ENCODE measurements at regions not wholly inside any gene's neighbourhood (a gene's known extent, or its start where the extent isn't known, plus 50 kb on each side); places are given as distances from the start of the nearest gene placed in this dataset.

GRCh38 chr14:97046967-97047366 is 249.8 kb downstream of the VRK1 start:
- TF ChIP-seq POLR2A (IDR thresholded peaks at IDR 0.05) (no peak), POLR2AphosphoS5 (IDR thresholded peaks at IDR 0.05) (no peak)

Measured in suprapubic skin (tissue), 4 donors.